HCT116 (cell line): ENCODE measurements at regions not wholly inside any gene's neighbourhood (a gene's known extent, or its start where the extent isn't known, plus 50 kb on each side); places are given as distances from the start of the nearest gene placed in this dataset.
"Not testable (repeated sequence)": the region's sequence is repeated elsewhere in the genome, so short reads cannot be mapped to it uniquely, and the experiment has no call there.

Experiments
- EZH2phosphoT487 ChIP-seq: fragments of 200-600 bp; IDR thresholded peaks from 2 replicates; pipeline ENCODE4 v1.6.1; 2018; ENCODE audit warnings: antibody characterized with exemption, borderline replicate concordance
- POLR2A ChIP-seq: IDR thresholded peaks from 2 replicates; pipeline ENCODE4 v1.7.0; 2011; ENCODE audit warnings: borderline replicate concordance; ENCODE audit not compliant: insufficient read depth, insufficient read length; ENCODE audit errors: extremely low read depth
- POLR2AphosphoS5 ChIP-seq: IDR thresholded peaks from 2 replicates; pipeline ENCODE4 v1.6.1; 2011; ENCODE audit warnings: mild to moderate bottlenecking, low read depth, low read length, moderate library complexity
- RAD21 ChIP-seq: IDR thresholded peaks from 2 replicates; pipeline ENCODE4 v1.6.1; 2012; ENCODE audit warnings: low read depth, mild to moderate bottlenecking
- SIN3A ChIP-seq: IDR thresholded peaks from 2 replicates; pipeline ENCODE4 v1.6.1; 2012; ENCODE audit warnings: low read depth
- ZNF274 ChIP-seq: fragments of 200-500 bp; sonication (Bioruptor generic); IDR thresholded peaks from 2 replicates; pipeline ENCODE4 v1.6.1; 2014; ENCODE audit warnings: mild to moderate bottlenecking, low read depth, low read length, inconsistent platforms
- TF ChIP-seq, protein P1 (sequence below): IDR thresholded peaks from 2 replicates; pipeline ENCODE4 v1.6.1; 2011; ENCODE audit warnings: mild to moderate bottlenecking, low read length, moderate library complexity; ENCODE audit not compliant: insufficient replicate concordance; ENCODE audit errors: extremely low read depth
- TF ChIP-seq, protein P2 (sequence below), 3 experiments: fragments of 200-600 bp in 1 of 3; sonication (generic) in 1 of 3; IDR thresholded peaks in 2 of 3; conservative IDR thresholded peaks in 1 of 3; 2 replicates each; pipeline ENCODE4 v1.5.1; 2012 to 2017; ENCODE audit warnings: low read depth in 2 of 3, low read length in 2 of 3, antibody characterized with exemption in 1 of 3, borderline replicate concordance in 1 of 3, control low read depth in 1 of 3, mild to moderate bottlenecking in 1 of 3, mixed read lengths in 1 of 3, mixed run types in 1 of 3, moderate library complexity in 1 of 3; ENCODE audit not compliant: insufficient read depth in 1 of 3
- TF ChIP-seq, protein P3 (sequence below): IDR thresholded peaks from 2 replicates; pipeline ENCODE4 v1.6.1; 2012

DNA sequence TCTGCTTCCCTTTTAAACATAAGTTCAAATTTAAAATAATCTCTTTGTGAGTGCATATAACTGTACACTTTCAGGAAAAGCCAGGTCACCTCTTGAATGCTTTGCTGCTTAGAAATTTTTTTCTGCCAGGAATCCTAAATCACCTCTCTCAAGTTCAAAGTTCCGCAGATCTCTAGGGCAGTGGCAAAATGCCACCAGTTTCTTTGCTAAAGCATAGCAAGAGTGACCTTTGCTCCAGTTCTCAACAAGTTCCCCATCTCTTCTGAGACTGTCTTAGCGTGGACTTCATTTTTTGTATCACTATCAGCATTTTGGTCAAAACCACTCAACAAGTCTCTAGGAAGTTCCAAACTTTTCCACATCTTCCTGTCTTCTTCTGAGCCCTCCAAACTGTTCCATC lies 249.7 kb upstream of the COPS8 start:
- TF ChIP-seq, protein P1, sequence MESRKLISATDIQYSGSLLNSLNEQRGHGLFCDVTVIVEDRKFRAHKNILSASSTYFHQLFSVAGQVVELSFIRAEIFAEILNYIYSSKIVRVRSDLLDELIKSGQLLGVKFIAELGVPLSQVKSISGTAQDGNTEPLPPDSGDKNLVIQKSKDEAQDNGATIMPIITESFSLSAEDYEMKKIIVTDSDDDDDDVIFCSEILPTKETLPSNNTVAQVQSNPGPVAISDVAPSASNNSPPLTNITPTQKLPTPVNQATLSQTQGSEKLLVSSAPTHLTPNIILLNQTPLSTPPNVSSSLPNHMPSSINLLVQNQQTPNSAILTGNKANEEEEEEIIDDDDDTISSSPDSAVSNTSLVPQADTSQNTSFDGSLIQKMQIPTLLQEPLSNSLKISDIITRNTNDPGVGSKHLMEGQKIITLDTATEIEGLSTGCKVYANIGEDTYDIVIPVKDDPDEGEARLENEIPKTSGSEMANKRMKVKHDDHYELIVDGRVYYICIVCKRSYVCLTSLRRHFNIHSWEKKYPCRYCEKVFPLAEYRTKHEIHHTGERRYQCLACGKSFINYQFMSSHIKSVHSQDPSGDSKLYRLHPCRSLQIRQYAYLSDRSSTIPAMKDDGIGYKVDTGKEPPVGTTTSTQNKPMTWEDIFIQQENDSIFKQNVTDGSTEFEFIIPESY = not testable (repeated sequence)
- not testable (repeated sequence) for TF ChIP-seq POLR2AphosphoS5, RAD21, POLR2A, ZNF274, EZH2phosphoT487, SIN3A
- TF ChIP-seq, protein P2, sequence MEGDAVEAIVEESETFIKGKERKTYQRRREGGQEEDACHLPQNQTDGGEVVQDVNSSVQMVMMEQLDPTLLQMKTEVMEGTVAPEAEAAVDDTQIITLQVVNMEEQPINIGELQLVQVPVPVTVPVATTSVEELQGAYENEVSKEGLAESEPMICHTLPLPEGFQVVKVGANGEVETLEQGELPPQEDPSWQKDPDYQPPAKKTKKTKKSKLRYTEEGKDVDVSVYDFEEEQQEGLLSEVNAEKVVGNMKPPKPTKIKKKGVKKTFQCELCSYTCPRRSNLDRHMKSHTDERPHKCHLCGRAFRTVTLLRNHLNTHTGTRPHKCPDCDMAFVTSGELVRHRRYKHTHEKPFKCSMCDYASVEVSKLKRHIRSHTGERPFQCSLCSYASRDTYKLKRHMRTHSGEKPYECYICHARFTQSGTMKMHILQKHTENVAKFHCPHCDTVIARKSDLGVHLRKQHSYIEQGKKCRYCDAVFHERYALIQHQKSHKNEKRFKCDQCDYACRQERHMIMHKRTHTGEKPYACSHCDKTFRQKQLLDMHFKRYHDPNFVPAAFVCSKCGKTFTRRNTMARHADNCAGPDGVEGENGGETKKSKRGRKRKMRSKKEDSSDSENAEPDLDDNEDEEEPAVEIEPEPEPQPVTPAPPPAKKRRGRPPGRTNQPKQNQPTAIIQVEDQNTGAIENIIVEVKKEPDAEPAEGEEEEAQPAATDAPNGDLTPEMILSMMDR (IDR thresholded peaks at IDR 0.05 in 2 of 3, conservative IDR thresholded peaks at IDR 0.05 in 1 of 3; ENCODE audit: borderline replicate concordance in 1 of 3, insufficient read depth in 1 of 3, low read depth in 2 of 3, low read length in 2 of 3) = not testable (repeated sequence)
- TF ChIP-seq, protein P3, sequence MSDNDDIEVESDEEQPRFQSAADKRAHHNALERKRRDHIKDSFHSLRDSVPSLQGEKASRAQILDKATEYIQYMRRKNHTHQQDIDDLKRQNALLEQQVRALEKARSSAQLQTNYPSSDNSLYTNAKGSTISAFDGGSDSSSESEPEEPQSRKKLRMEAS = not testable (repeated sequence)
